Hepatocyte (in vitro differentiated cells): ENCODE measurements at regions not wholly inside any gene's neighbourhood (a gene's known extent, or its start where the extent isn't known, plus 50 kb on each side); places are given as distances from the start of the nearest gene placed in this dataset.

Experiments used
- CTCF ChIP-seq: fragments of 200-600 bp; sonication (generic); IDR thresholded peaks from 2 replicates; pipeline ENCODE4 v1.5.1; 2016; ENCODE audit warnings: antibody characterized with exemption, mild to moderate bottlenecking; ENCODE audit not compliant: poor library complexity
- EZH2 ChIP-seq: fragments of 200-600 bp; sonication (generic); IDR thresholded peaks from 2 replicates; pipeline ENCODE4 v1.6.1; 2016; ENCODE audit warnings: antibody characterized with exemption, mild to moderate bottlenecking, borderline replicate concordance
- EZH2phosphoT487 ChIP-seq: fragments of 200-600 bp; sonication (generic); IDR thresholded peaks from one replicate; pipeline ENCODE4 v1.6.1; 2018; ENCODE audit warnings: antibody characterized with exemption, mild to moderate bottlenecking, low read depth, moderate library complexity; ENCODE audit not compliant: unreplicated experiment, severe bottlenecking

- no peak for TF ChIP-seq CTCF
- no peak for TF ChIP-seq EZH2phosphoT487
- TF ChIP-seq EZH2 = no peak
These were observed 82.6 kb upstream of the HNMT start for GRCh38 chr2:137881711-137882110.
